HK-2 (cell line): ENCODE measurements at regions not wholly inside any gene's neighbourhood (a gene's known extent, or its start where the extent isn't known, plus 50 kb on each side); places are given as distances from the start of the nearest gene placed in this dataset.

Experiments used
- DNase-seq: peaks from one replicate; pipeline ENCODE4 v3.0.0-alpha.2; 2018; ENCODE audit not compliant: unreplicated experiment

DNA sequence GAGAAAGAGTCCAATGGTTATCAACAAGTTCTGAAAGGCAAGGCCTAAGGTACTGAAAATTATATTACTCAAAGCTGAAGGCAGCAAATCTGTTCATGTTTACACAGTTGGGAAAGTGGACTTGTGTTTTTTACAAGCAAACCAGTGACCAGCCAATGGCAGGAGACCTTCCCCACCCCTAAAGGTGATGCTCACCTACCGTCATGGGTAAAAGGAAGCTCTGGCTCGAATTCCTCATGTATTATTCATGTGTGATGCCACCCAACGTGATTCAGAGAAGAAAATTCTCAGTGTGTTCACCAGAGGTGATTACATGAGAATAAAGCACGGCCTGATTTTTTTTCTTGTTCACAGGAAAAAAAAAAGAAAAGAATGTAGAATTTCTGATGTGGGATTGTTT, 1161.2 kb upstream of the SEL1L start:
- DNase-seq = no peak

- no peak for DNase-seq
Observed at GRCh38 chr14:82704218-82704617, 1170.6 kb upstream of the SEL1L start.

GRCh38 chr14:82710267-82710841, 1176.7 kb upstream of the SEL1L start:
- peak; percentile 39 for DNase-seq

- no peak for DNase-seq
Observed at GRCh38 chr14:82719617-82720016, 1186.0 kb upstream of the SEL1L start.

- DNase-seq = no peak
Observed at GRCh38 chr14:82720431-82720830, 1186.8 kb upstream of the SEL1L start.

DNA sequence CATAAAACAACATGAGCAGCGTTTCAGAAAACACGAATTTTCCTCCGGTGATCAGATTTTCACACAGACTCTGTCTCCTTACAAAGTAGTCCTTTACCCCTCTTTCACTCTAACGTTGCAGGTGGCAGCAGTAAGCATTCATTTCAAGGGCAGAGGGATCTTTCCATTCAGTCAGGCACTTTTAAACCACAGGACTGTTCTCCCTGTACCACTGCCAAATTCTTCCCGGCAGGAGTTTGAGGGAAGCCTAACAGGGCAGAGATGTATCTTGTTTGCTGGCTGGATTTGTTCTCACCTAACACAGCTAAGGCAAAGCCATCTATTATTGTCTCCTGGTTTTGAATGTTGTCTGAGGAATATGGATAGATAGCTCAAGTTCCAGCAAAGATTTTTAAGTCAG, 1187.3 kb upstream of the SEL1L start:
- DNase-seq = no peak

DNA sequence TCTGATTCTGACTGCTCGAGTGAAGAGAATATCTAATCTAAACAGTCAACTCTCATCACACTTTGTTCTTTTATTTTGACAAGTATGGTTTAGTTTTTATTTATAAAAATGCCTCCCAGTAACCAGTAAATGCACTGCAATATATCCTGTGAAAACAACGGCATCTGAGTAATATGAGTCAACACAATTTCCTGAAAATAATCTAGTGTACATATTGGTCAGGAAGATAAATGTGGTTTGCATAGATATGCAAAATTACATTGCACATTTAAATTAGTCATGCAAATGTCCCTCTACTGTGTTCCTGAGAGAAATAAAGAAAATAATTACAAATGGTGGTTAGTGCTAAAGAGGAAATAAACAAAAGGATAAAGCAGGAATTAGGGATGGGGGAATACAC, 1190.7 kb upstream of the SEL1L start:
- no peak for DNase-seq

DNA sequence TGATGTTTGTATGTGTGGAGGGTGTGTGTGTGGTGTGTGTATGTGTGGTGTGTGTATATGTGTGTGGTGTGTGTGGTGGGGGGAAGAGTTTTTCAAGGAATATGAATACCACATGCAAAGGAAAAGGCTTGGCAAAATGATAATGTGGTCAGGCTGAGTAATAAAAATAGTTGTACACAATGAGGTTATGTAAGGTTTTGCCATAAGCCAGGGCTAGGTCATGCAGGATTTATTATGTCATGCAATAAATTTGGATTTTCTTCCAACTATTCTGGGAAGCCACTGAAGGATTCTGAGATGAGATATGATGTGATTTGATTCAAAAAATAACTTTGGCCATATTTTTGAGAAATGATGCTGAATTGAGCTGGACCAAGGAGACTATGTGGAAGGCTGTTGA, 1191.6 kb upstream of the SEL1L start:
- no peak for DNase-seq

DNA sequence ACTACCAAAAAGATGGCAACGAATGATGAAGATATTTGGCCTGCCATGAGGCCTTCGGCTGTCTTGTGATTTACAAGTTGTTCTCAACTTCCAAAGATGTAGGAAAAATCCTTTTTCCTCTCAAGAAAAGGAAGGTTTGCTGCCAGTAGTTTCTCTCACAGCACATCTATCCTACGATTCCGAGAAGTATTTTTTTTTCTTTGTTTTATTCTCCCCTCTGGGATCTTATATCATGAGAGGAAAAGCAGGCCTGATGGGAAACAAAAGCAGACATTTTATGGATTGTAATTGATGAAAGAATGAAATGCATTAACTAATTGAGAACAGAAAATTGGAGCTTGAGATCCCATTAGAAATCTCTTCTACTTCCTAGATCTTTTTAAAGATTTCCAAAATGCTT, 1197.9 kb upstream of the SEL1L start:
- DNase-seq = no peak

DNA sequence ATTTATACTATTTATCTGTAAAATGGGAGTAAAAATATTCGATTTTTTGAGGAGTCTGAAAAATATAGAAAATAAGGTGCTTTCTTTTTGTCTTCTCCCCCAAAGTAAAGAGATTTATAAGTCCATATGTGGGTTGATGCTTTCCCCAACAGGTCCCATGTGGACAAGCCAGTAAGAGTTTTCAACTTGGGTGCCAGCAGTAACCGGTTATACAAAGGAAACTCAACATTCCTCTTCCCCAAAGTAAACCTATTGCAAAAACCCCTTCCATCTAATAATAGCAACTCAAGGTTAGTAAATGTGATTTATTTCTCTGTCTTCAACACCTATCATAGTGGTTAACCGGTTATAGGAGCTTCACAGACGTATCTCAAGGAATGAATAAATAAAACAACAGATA, 1206.9 kb upstream of the SEL1L start:
- no peak for DNase-seq

DNA sequence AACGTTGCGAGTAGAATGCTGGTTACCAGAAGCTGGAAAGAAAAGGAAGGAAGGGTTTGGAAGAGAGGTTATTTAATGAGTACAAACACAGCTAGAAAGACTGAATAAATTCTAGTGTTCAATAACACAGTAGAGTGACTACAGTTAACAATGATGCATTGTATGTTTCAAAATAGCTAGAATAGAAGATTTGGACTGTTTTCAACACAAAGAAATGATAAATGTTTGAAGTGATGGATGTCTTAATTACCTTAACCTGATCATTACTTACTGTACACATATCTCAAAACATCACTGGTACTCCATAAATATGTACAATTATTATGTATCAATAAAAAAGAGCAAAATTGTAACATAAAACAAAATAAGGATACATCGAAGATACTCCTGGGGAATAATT, 1221.8 kb upstream of the SEL1L start:
- DNase-seq = no peak

DNA sequence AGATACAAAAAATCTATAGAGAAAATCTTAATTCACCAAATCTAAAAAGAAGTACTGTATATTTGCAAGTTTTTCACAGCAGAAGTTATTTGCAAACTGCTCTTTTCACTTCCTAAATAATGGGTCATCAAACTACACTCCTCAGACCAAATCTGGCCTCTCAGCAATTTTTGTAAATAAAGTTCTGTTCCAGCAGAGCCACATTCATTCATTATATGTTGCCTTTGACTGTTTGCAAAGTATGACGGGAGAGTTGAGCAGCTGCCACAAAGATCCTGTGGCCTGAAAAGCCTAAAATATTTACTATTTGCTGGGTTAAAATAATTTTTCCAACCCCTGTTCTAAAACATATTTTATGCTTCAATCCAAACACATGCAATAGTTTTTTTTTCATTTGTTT, 1222.3 kb upstream of the SEL1L start:
- no peak for DNase-seq

GRCh38 chr14:82757776-82758175, 1224.1 kb upstream of the SEL1L start:
- no peak for DNase-seq

- DNase-seq = no peak
Observed at GRCh38 chr14:82759656-82760055, 1226.0 kb upstream of the SEL1L start.

DNA sequence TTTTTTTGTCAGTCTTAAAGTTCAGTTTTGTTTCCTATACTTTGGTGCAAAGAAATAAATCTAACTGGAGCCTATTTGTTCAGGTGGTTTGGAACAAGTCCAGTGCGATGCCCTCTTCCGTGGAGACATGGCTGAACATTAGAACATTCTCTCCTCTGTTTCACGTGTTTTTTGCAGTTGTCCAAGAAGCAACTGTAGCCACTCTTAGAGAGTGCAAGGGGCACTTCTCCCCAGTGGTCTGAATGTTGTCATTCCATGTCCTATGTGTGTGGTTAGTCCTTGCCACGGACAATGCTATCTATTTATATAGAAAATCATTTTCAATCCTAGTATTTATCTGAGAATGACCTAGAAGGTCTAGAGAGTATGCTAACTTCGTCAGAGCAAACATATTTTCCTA, 1232.5 kb upstream of the SEL1L start:
- DNase-seq = no peak

GRCh38 chr14:82766996-82767395, 1233.3 kb upstream of the SEL1L start:
- DNase-seq = no peak

DNA sequence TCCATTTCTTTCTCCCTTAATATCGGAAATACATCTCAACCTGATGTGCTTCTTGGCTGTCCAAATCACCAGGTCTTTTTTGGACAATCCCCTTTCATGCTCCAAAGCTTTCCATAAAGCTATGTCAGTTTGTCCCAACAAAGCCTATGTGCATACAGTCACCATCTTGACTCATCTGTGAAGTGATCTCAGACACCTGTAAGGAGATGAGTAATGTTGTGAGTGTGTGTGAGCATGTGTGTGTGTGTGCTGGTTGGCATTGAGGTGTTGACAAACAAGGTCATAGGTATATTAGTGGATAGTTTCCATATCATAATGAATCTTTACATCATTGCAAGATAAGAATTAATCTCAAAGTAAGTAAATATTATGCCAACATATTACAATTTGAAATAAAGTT, 1243.3 kb upstream of the SEL1L start:
- DNase-seq = no peak

GRCh38 chr14:82778008-82778590, 1244.4 kb upstream of the SEL1L start:
- DNase-seq = no peak

- DNase-seq = no peak
Observed at GRCh38 chr14:82778601-82779000, 1244.9 kb upstream of the SEL1L start.

- no peak for DNase-seq
Observed at GRCh38 chr14:82779301-82779700, 1245.6 kb upstream of the SEL1L start.

DNA sequence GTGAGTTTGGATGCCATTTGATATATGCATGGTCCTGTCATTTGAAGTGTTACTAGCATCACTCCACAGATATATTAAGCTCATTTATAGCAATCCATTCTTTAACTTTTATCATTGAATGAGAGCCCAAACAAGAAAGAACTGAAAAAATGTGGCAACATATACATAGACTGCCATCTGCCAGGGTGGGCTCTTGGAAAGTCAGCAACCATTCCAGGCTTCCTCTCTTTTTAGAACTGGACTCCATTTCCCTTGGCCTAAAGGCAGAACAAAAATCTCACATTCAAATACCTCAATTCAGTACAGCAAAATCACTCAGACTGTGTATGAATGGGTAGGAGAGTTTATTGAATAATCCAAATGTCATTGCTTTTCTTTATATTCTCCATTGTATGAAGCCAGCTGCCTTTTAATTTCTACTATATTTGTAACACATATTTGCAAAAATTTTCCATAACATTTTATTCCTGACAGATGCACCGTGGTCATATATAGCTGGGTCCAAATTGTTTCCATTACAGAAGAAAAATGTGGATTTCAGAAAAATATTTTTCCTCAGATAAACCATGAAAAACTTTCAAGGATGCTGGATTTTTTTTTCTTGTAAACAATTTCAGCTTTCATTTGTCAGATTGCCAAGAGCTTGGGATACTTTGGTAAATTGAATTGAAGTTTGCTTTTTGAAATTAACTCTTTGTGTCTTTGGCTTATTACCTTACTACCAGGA, 1252.3 kb upstream of the SEL1L start:
- DNase-seq = no peak

DNA sequence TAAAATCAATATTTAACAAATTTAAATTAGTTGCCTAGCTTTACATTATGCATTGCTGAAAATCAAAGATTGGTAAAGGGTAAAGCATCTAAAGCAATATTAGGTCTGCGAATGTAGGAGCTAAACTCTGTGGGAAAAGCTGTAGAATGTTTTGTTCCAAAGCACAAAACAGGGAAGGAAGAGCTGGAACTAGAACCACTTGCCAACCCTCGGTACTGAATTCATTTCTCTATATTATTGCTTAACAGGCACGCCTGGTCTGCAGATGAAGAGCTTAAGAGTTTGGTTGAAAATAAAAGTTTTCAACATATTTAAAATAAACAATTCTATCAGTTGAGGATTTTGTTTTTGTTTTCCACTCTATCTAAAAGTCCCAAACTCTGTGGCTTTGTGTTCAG, 1252.8 kb upstream of the SEL1L start:
- no peak for DNase-seq

- DNase-seq = no peak
Observed at GRCh38 chr14:82796086-82796485, 1262.4 kb upstream of the SEL1L start.

GRCh38 chr14:82798276-82798675, 1264.6 kb upstream of the SEL1L start:
- DNase-seq = no peak
